ENCODE measurements at regions not wholly inside any gene's neighbourhood (a gene's known extent, or its start where the extent isn't known, plus 50 kb on each side); places are given as distances from the start of the nearest gene placed in this dataset.

- TF ChIP-seq CBX8 (IDR thresholded peaks at IDR 0.05; ENCODE audit: borderline replicate concordance, low read depth, low read length) (no peak), BCL11A (IDR thresholded peaks at IDR 0.05; ENCODE audit: low read depth in 2 of 2, low read length in 2 of 2) (no peak), SP2 (IDR thresholded peaks at IDR 0.05; ENCODE audit: low read length) (no peak)
Measured at GRCh38 chr5:142210011-142210410, 101.4 kb downstream of the NDFIP1 start (continued).
